Activated CD4-positive, alpha-beta T cell treated with anti-CD3 and anti-CD28 coated beads, Interleukin-10, Interleukin-2, amounts not matched to agents 100 ng/mL and 50 ng/mL, durations not matched to agents 16 hours and 8 hours (primary cell): ENCODE measurements at regions not wholly inside any gene's neighbourhood (a gene's known extent, or its start where the extent isn't known, plus 50 kb on each side); places are given as distances from the start of the nearest gene placed in this dataset.

Experiments used
- DNase-seq: peaks from one replicate; pipeline ENCODE4 v3.0.0-alpha.2; 2020

- DNase-seq: no peak
Measured at GRCh38 chr20:22465622-22466446, 118.5 kb downstream of the FOXA2 start.

GRCh38 chr20:22464312-22465003 is 119.9 kb downstream of the FOXA2 start:
- DNase-seq: no peak

- no peak for DNase-seq
Measured at GRCh38 chr20:22462975-22463914, 121.1 kb downstream of the FOXA2 start.

- no peak for DNase-seq
Measured at GRCh38 chr20:22460803-22461202, 123.6 kb downstream of the FOXA2 start.

DNA sequence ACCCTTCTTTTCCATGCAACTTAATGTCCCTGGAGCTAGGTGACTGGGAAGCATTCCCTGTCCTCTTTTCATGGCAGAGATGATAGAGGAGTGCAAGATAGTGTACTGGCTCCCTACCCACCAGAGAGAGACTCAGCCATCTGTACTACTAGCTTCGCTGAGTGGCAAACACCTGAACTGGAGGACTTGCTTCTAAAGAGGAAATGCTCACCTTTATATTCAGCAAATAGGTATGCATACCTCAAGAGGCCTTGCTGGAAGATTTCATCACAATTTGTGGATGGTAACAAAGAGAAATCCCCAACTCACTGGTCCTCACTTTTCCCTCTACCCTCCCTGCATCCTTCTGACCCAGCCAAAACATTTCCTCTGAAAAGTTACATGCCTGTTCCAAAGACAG is 124.1 kb downstream of the FOXA2 start:
- DNase-seq: no peak

- no peak for DNase-seq
Measured at GRCh38 chr20:22459754-22460153, 124.6 kb downstream of the FOXA2 start.

- DNase-seq: no peak
Measured at GRCh38 chr20:22456109-22456508, 128.3 kb downstream of the FOXA2 start.

DNA sequence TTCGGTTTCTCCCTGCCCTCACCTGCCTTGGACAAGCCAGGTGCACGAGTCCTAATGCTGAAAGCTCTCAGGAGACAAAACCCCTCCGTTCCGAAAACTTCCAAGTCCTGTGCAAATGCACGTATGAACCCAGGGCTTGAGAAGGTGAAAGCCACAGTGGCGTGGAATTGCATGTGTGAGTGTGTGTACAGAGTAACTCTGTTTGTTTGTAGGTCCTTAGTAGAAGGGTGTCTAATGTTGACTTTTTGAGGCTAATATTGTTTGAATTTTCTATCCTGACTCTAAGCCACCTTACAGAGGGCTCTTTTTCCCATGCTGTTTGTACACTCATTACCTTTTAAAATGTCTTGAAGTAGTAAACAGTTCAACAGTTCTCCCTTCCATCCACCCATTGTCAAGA is 129.1 kb downstream of the FOXA2 start:
- DNase-seq: no peak

GRCh38 chr20:22453244-22454080 is 130.9 kb downstream of the FOXA2 start:
- no peak for DNase-seq

DNA sequence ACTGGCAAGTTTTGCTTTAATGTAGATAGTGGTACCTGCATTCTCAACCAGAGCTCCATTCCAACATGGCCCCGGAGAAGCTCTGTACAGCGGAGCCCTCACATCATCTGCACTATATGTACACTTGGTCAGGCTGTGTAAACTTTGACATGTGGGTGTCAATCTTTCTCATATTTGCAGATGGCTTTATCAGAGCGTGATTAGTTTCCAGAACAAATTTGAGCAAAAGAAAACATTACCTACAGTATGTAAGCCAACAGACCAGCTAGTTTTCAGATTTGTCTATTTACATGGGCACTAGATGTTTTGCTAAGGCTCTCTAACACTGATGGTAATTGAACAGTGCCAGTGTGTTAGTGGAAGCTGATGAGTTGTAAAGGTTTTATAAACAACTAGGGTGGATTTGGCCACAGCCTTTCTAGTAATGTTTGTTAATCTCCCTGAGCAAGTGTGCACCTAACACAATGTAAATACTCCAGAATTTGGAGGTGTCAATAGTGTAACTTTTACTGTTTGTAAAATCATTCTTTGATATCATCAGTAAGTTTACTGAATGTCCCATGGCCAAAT is 131.8 kb downstream of the FOXA2 start:
- no peak for DNase-seq

DNA sequence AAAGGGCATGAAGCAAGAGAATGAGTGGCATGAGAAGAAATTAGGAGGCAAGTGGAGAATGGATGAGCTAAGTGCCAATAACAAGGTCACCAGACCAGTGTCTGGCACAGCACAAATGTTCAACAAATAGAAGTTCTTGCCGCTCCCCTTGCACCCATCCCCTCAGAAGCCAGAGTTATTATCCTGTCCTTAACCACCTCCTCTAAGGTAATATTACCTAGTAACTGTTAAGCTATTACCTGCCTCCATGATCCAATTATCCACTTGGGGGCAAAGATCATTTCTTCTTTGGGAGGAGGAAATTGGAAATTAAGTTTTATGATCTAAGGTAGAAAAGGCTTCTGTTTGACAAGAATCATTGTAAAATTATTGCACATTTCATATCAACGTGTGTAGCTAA is 133.8 kb downstream of the FOXA2 start:
- no peak for DNase-seq

GRCh38 chr20:22449188-22449973 is 135.0 kb downstream of the FOXA2 start:
- DNase-seq: no peak

- DNase-seq: no peak
Measured at GRCh38 chr20:22447447-22447778, 137.0 kb downstream of the FOXA2 start.

DNA sequence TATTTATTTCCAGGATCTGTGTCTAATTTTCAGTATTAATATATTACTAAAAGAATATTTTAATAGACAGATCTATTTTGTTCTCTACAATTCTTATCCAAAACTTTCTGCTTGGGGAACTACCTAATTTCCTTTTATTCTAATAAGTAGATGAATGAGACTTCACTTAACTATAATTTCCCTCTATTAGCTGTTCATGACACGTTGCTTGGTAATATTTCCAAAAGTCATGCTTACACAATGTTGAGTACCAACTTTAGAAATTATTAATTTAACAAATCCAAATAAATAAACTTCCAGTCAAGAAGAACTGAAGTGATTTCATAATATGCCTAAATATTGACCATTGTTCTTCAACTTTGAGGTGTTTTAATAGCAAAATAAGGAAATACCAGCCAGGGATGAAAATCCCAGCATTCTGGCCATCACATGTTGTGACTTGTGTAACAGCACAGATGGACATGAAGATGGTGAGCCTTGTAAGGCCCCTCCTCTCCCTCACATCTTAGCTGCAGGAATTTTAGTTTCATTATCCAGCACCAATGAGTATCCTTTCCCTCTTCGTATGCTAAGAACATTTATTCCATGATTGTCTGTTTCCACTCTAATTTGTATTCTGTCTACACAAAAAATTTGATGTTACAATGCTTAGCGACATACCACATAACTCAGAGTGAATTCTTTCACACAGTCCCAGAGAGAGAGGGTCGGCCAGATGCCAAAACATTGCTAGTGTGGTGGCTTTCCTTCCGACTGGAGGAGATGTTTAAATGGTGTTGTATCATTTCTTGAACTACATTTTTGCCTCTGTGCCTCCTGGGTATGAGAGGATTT is 137.5 kb downstream of the FOXA2 start:
- DNase-seq: no peak

DNA sequence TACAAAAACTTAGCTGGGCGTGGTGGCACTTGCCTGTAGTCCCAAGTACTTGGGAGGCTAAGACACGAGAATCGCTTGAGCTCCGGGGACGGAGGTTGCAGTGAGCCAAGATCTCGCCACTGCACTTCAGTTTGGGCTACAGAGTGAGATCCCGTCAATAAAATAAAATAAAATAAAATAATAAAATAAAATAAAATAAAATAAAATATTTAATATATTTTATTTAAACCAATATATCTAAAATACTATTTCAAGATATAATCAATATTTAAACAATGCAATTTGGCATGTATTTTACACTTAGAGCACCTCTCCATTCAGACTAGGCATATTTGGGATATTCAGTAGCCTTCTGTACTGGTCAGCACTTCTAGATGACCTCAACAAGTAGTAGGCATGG is 142.1 kb downstream of the FOXA2 start:
- DNase-seq: no peak

DNA sequence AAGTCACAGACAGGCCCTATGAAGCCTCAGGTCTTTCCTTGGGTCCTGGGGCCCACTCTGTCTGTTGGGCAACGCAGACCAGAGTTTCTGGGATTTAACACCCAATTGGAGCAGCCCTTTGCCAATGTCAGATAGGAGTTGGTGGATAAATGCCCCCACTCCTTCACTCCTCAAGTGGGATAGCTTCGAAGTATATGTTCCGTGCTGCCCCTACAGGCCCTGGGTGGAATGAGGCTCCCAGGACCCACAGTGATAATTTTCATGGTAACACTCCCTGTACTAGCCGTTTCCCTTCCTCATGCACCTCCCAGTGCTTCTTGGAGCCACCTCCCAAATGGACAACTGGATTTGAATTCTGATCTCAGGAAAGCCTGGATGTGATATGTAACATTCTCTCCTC is 145.4 kb downstream of the FOXA2 start:
- DNase-seq: no peak

DNA sequence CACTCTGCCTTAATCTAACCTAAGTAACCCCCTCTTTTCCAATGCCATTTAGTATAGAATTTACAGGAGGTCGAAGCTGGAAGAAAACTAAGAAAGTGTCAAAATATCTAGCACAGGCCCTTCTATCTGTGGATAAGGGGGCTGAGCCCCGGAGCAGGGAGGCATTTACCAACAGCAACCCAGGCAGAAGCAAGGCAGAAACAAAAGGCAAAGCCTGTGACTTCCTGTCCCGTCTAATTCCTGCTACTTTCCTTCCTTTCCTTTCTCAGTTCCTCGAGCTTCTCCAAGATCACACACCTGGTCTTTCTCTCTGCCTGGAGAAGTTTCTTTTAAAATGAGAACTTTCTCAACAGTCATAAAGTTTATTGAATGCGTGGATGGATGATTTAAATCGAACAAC is 146.0 kb downstream of the FOXA2 start:
- DNase-seq: no peak

DNA sequence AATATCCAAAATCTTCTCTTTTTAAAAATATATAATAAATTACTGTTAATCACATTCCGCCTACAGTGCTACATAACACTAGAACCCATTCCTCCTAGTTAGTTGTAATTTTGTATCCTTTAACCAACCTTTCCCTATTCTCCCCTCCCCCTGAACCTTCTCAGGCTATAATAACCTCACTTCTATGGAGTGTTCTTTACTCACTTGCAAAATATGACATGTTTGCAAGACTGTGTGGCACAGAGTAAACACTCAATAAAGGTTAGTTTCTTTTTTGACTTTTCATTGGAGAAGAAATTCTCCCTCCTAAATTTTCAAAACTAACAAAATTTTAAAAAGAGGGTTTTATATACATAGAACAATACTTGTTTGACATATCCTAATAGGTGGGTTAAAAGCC is 147.0 kb downstream of the FOXA2 start:
- DNase-seq: no peak

GRCh38 chr20:22431419-22431818 is 153.0 kb downstream of the FOXA2 start:
- DNase-seq: no peak

DNA sequence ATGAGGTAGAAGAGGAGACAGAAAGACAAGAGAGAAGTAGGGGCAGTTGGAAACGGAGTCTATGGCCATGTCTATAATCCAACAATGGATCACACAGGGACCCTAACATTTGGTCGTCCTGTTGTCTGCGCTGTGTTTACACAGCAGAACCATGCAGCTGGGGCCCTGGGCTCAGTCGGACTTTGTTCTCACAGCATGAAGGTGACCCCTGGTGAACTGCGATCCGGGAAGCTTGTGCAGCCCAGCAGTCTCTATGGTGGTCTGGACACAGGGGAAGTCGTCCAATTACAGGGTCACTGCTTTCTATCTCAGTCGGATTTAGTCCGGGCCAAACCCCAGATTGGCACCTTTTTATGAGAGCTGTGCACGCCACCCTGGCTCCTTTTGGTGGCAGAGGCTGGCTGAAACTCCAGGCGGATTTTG is 153.6 kb downstream of the FOXA2 start:
- no peak for DNase-seq
